GM06990 (cell line): ENCODE measurements at regions not wholly inside any gene's neighbourhood (a gene's known extent, or its start where the extent isn't known, plus 50 kb on each side); places are given as distances from the start of the nearest gene placed in this dataset.
A peak's percentile ranks its signal among the peaks of the same experiment; 100 is the strongest.

Experiments used
- DNase-seq: peaks from one replicate; pipeline ENCODE4 v3.0.0-alpha.2; 2011; ENCODE audit not compliant: insufficient read length; ENCODE audit errors: extremely low read depth
- H3K27me3 ChIP-seq: replicated peaks from 2 replicates; pipeline ENCODE4 v1.6.0; 2011; ENCODE audit warnings: low read length; ENCODE audit not compliant: control insufficient read depth, insufficient read depth
- H3K36me3 ChIP-seq: 2 replicates; pipeline ENCODE4 v1.5.1; 2011; ENCODE audit warnings: low read length; ENCODE audit not compliant: control insufficient read depth, insufficient read depth
- H3K4me3 ChIP-seq: replicated peaks from 2 replicates; pipeline ENCODE4 v1.5.1; 2011; ENCODE audit warnings: low read depth, mild to moderate bottlenecking, control low read depth, low read length
- CTCF ChIP-seq: IDR thresholded peaks from 2 replicates; pipeline ENCODE4 v1.5.1; 2011; ENCODE audit warnings: low read length, control low read depth, mild to moderate bottlenecking, inconsistent platforms; ENCODE audit not compliant: insufficient read depth, poor library complexity, severe bottlenecking

- H3K36me3 ChIP-seq, result no peaks in the 10 kb centered on the region
- H3K27me3 ChIP-seq, result no peaks in the 10 kb centered on the region
- H3K4me3 ChIP-seq, result no peak overlapping the region
- DNase-seq, result peak; percentile 28
- no peak for TF ChIP-seq CTCF
These were observed 110.1 kb upstream of the VAV3 start for GRCh38 chr1:108075055-108075454.

GRCh38 chr1:108072776-108073175, 107.8 kb upstream of the VAV3 start:
- DNase-seq, result no peak
- H3K4me3 ChIP-seq, result no peak overlapping the region
- no peak for TF ChIP-seq CTCF
- H3K27me3 ChIP-seq, result no peaks in the 10 kb centered on the region
- H3K36me3 ChIP-seq, result no peaks in the 10 kb centered on the region

- no peak for TF ChIP-seq CTCF
- H3K27me3 ChIP-seq, result no peaks in the 10 kb centered on the region
- H3K36me3 ChIP-seq, result no peaks in the 10 kb centered on the region
- H3K4me3 ChIP-seq, result no peak overlapping the region
- no peak for DNase-seq
These were observed 107.2 kb upstream of the VAV3 start for GRCh38 chr1:108072212-108072611.

DNA sequence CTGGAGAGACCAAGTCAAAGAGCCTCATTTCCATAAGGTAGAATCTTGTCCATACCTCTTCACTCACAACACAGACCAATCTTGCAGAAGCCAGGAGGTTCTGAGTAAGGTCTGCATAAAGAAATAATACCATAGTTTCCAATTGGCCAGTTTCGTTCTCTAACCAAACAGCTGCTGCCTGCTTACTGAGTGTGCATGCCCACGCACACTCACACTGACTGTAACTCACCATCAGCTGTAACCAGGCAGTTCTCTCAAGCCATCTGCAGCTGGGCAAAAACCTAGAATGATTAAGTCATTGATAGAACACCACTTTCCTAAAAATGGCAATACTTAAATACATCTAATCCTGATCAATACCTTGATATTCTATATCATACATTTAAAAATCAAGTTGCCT, 106.6 kb upstream of the VAV3 start:
- Histone ChIP-seq H3K4me3 (no peak overlapping the region), H3K36me3 (no peaks in the 10 kb centered on the region), H3K27me3 (no peaks in the 10 kb centered on the region)
- no peak for DNase-seq
- TF ChIP-seq CTCF, result no peak

DNA sequence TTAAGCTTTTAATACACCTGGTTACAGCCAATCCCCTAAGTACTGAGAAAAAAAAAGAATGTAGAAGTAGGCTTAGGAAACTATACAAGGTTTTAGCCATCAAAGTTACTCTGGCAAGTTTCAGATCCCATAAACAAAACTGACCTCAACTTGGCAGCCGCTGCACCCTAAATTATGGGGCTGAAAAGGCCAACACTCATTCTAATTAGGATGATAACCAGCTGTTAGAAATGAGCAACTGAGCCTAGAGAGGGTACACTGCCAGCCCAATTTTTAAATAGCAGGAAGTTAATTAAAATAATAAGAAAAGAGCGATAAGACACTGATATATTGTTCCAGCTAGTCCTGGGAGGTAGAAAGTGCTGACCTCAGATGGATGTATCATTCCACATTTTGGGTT, 105.7 kb upstream of the VAV3 start:
- DNase-seq, result no peak
- no peak for TF ChIP-seq CTCF
- H3K4me3 ChIP-seq, result no peak overlapping the region
- no peaks in the 10 kb centered on the region for H3K27me3 ChIP-seq
- H3K36me3 ChIP-seq, result no peaks in the 10 kb centered on the region

DNA sequence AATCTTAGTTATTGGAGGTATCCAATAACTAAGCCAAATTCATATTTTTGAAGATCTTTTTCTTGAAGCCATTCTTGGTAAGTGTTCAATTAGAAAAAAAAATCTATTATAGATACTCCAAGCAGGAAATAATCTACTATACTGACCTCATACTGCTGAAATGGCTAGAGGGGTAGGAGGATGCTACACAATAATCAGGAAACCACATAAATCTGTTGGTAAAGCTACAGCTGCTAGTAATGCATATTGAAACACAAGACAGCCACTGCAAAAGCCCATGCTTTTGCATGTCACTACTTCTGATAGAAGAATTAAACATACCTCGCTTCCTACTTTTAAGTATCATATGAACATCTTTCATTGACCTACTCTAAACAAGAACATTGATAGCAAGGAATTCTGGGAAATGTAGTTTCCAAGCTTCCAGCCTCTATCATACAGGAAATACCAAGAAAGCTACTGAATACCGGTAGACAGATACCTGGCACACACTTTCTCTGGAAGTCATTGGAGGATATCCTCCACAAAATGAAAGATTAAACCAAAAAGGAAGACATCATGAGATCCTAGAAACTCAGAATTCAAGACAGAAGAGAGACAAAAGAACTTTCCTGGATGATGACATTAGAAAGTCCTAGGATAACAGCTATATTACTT, 103.0 kb upstream of the VAV3 start:
- no peak overlapping the region for H3K4me3 ChIP-seq
- TF ChIP-seq CTCF, result no peak
- DNase-seq, result no peak
- no peaks in the 10 kb centered on the region for H3K36me3 ChIP-seq
- H3K27me3 ChIP-seq, result no peaks in the 10 kb centered on the region
